ENCODE measurements at regions not wholly inside any gene's neighbourhood (a gene's known extent, or its start where the extent isn't known, plus 50 kb on each side); places are given as distances from the start of the nearest gene placed in this dataset.
"Not testable (repeated sequence)": the region's sequence is repeated elsewhere in the genome, so short reads cannot be mapped to it uniquely, and the experiment has no call there.

DNA sequence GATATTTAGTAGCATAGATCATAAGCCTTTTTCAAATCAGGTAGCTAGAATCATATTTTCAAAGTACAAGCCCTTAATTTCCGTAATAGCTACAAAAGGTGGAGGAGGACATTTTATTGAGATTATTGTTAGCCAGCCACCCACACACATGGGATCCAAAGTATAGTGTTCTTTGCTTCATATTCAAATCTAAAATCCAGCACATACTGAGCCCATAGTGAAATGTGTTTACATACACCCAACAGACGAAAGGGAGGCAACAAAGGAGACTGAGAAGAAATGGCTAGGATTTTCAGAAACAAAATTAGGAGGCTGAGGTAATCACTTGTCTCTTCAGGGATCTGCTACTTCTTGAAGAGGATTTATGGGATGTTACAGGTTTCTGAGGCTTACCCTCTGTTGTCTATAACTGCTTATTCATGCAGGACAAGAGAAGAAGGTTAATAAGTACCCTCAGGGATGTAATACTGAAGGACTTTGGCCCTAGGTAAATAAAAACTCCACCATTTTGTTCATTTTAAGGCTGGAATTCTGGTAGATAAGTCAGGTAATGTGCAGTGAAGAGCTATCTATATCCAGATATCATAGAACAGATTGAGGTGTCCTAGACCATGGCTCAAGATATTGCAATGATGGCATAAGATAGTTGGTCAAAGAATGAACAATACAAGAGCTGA is 182.1 kb downstream of the SPDYE17 start:
- H2AFZ ChIP-seq (replicated peaks; ENCODE audit: low read length, poor library complexity); H4K5ac ChIP-seq (ENCODE audit: low read depth, low read length); in situ Hi-C loops (cut with MboI; ENCODE audit: low sequenced_read_pairs); H3K4me1 ChIP-seq (ENCODE audit: control insufficient read depth, insufficient read depth, low read length); dilution Hi-C loops (cut with HindIII; ENCODE audit: low sequenced_read_pairs, unreplicated experiment); BruUV-seq (replicated peaks); H3K9ac ChIP-seq (ENCODE audit: low read depth, low read length); H3K4me3 ChIP-seq (ENCODE audit: insufficient read depth, low read depth, low read length); H3K23ac ChIP-seq (ENCODE audit: low read depth, low read length); POLR2A ChIA-PET (ENCODE audit: unreplicated experiment); intact Hi-C loops (cut with micrococcal nuclease); H2AK9ac ChIP-seq (replicated peaks; ENCODE audit: low read depth, low read length, poor library complexity); H3K36me3 ChIP-seq (ENCODE audit: control insufficient read depth, insufficient read depth, low read length); H3K56ac ChIP-seq (ENCODE audit: extremely low read depth, insufficient read depth, low read length); H2BK120ac ChIP-seq (ENCODE audit: low read depth, low read length); H2BK5ac ChIP-seq (ENCODE audit: low read depth, low read length, poor library complexity, severe bottlenecking); H2AK5ac ChIP-seq (ENCODE audit: low read depth, low read length); H3K27me3 ChIP-seq (ENCODE audit: control insufficient read depth, insufficient read depth, low read length); H4K20me1 ChIP-seq (ENCODE audit: insufficient read depth, low read length); H3K27ac ChIP-seq (ENCODE audit: insufficient read depth, low read length); H3K9me1 ChIP-seq (ENCODE audit: insufficient read depth, low read length); H2BK20ac ChIP-seq (ENCODE audit: low read depth, low read length); H4K91ac ChIP-seq (ENCODE audit: insufficient read depth, low read depth, low read length); ATAC-seq (ENCODE audit: low read depth); H3K79me1 ChIP-seq (ENCODE audit: low read depth in 1 of 2, low read length in 2 of 2); H3K14ac ChIP-seq (replicated peaks; ENCODE audit: low read depth, low read length); H3K9me3 ChIP-seq (ENCODE audit: control insufficient read depth, insufficient read depth, low read length); CTCF ChIA-PET; DNase-seq; H4K8ac ChIP-seq (ENCODE audit: low read depth in 2 of 2, low read length in 2 of 2); H3K18ac ChIP-seq (ENCODE audit: low read depth, low read length); H3K4ac ChIP-seq (ENCODE audit: low read depth, low read length); H3K4me2 ChIP-seq (ENCODE audit: low read depth, low read length); H2BK15ac ChIP-seq (ENCODE audit: low read depth, low read length): not testable (repeated sequence)
- no CpG with 5 or more reads among the region's 2 CpGs for WGBS, 2 experiments (ENCODE audit: extremely low coverage in 2 of 2, insufficient read length in 1 of 2)

- H3K18ac ChIP-seq (ENCODE audit: low read depth, low read length); H2BK5ac ChIP-seq (ENCODE audit: low read depth, low read length, poor library complexity, severe bottlenecking); H3K56ac ChIP-seq (ENCODE audit: extremely low read depth, insufficient read depth, low read length); BruUV-seq (replicated peaks); H4K8ac ChIP-seq (ENCODE audit: low read depth in 2 of 2, low read length in 2 of 2); H3K4me3 ChIP-seq (ENCODE audit: insufficient read depth, low read depth, low read length); H2BK120ac ChIP-seq (ENCODE audit: low read depth, low read length); H4K20me1 ChIP-seq (ENCODE audit: insufficient read depth, low read length); H3K14ac ChIP-seq (replicated peaks; ENCODE audit: low read depth, low read length); H3K4me1 ChIP-seq (ENCODE audit: control insufficient read depth, insufficient read depth, low read length); H2AK5ac ChIP-seq (ENCODE audit: low read depth, low read length); H3K9me1 ChIP-seq (ENCODE audit: insufficient read depth, low read length); H2AFZ ChIP-seq (replicated peaks; ENCODE audit: low read length, poor library complexity); H3K79me1 ChIP-seq (ENCODE audit: low read depth in 1 of 2, low read length in 2 of 2); H3K23ac ChIP-seq (ENCODE audit: low read depth, low read length); H4K5ac ChIP-seq (ENCODE audit: low read depth, low read length); H2BK20ac ChIP-seq (ENCODE audit: low read depth, low read length); H2BK15ac ChIP-seq (ENCODE audit: low read depth, low read length); H3K36me3 ChIP-seq (ENCODE audit: control insufficient read depth, insufficient read depth, low read length); H3K4ac ChIP-seq (ENCODE audit: low read depth, low read length); H3K4me2 ChIP-seq (ENCODE audit: low read depth, low read length); H3K9me3 ChIP-seq (ENCODE audit: control insufficient read depth, insufficient read depth, low read length); H2AK9ac ChIP-seq (replicated peaks; ENCODE audit: low read depth, low read length, poor library complexity); H3K27me3 ChIP-seq (ENCODE audit: control insufficient read depth, insufficient read depth, low read length); DNase-seq; H4K91ac ChIP-seq (ENCODE audit: insufficient read depth, low read depth, low read length); dilution Hi-C loops (cut with HindIII; ENCODE audit: low sequenced_read_pairs, unreplicated experiment); in situ Hi-C loops (cut with MboI; ENCODE audit: low sequenced_read_pairs); CTCF ChIA-PET; POLR2A ChIA-PET (ENCODE audit: unreplicated experiment); H3K27ac ChIP-seq (ENCODE audit: insufficient read depth, low read length); ATAC-seq (ENCODE audit: low read depth); H3K9ac ChIP-seq (ENCODE audit: low read depth, low read length); intact Hi-C loops (cut with micrococcal nuclease): not testable (repeated sequence)
- WGBS, 2 experiments (ENCODE audit: extremely low coverage in 2 of 2, insufficient read length in 1 of 2), result no CpG with 5 or more reads among the region's 3 CpGs
These were observed 192.3 kb downstream of the SPDYE17 start for GRCh38 chr7:76839879-76840278.

Measured in IMR-90 (cell line).